Hepatocyte (in vitro differentiated cells): ENCODE measurements at regions not wholly inside any gene's neighbourhood (a gene's known extent, or its start where the extent isn't known, plus 50 kb on each side); places are given as distances from the start of the nearest gene placed in this dataset.
"Not testable (repeated sequence)": the region's sequence is repeated elsewhere in the genome, so short reads cannot be mapped to it uniquely, and the experiment has no call there.

Experiments used
- DNase-seq: peaks from one replicate; pipeline ENCODE4 v3.0.0-alpha.2; 2016; ENCODE audit warnings: low spot score
- H2AFZ ChIP-seq: fragments of 200-600 bp; sonication (generic); 2 replicates; pipeline ENCODE4 v1.6.0; 2016; ENCODE audit warnings: antibody characterized with exemption, mild to moderate bottlenecking
- H3K27ac ChIP-seq: fragments of 200-600 bp; sonication (generic); 2 replicates; pipeline ENCODE4 v1.5.1; 2016; ENCODE audit warnings: mild to moderate bottlenecking
- H3K27me3 ChIP-seq: fragments of 200-600 bp; sonication (generic); 2 replicates; pipeline ENCODE4 v1.6.1; 2016
- H3K36me3 ChIP-seq: fragments of 200-600 bp; sonication (generic); replicated peaks from 2 replicates; pipeline ENCODE4 v1.5.1; 2016; ENCODE audit warnings: low read depth; ENCODE audit not compliant: insufficient read depth
- H3K4me1 ChIP-seq: fragments of 200-600 bp; sonication (generic); 2 replicates; pipeline ENCODE4 v1.5.1; 2016; ENCODE audit warnings: mild to moderate bottlenecking, moderate library complexity; ENCODE audit not compliant: insufficient read depth
- H3K4me2 ChIP-seq: fragments of 200-600 bp; sonication (generic); 2 replicates; pipeline ENCODE4 v1.6.0; 2016
- H3K4me3 ChIP-seq: fragments of 200-600 bp; sonication (generic); 2 replicates; pipeline ENCODE4 v1.5.1; 2016; ENCODE audit warnings: mild to moderate bottlenecking
- H3K79me2 ChIP-seq: fragments of 200-600 bp; sonication (generic); 2 replicates; pipeline ENCODE4 v1.6.0; 2017; ENCODE audit warnings: mild to moderate bottlenecking
- H3K9me2 ChIP-seq: fragments of 200-600 bp; sonication (generic); replicated peaks from 2 replicates; pipeline ENCODE4 v1.6.0; 2017; ENCODE audit warnings: mild to moderate bottlenecking; ENCODE audit not compliant: insufficient read depth
- H3K9me3 ChIP-seq: fragments of 200-600 bp; sonication (generic); 2 replicates; pipeline ENCODE4 v1.5.1; 2016; ENCODE audit warnings: low read depth, mild to moderate bottlenecking
- H4K20me1 ChIP-seq: fragments of 200-600 bp; sonication (generic); 2 replicates; pipeline ENCODE4 v1.6.0; 2016; ENCODE audit warnings: mild to moderate bottlenecking; ENCODE audit not compliant: insufficient read depth, poor library complexity, severe bottlenecking
- EZH2 ChIP-seq: fragments of 200-600 bp; sonication (generic); IDR thresholded peaks from 2 replicates; pipeline ENCODE4 v1.6.1; 2016; ENCODE audit warnings: antibody characterized with exemption, mild to moderate bottlenecking, borderline replicate concordance
- EZH2phosphoT487 ChIP-seq: fragments of 200-600 bp; sonication (generic); IDR thresholded peaks from one replicate; pipeline ENCODE4 v1.6.1; 2018; ENCODE audit warnings: antibody characterized with exemption, mild to moderate bottlenecking, low read depth, moderate library complexity; ENCODE audit not compliant: unreplicated experiment, severe bottlenecking
- WGBS: methylation state at CpG from one replicate; pipeline ENCODE4 v1.1.6; 2016; ENCODE audit warnings: low lambda C conversion rate; ENCODE audit errors: missing lambda C conversion rate; 5-methylcytosine and 5-hydroxymethylcytosine counted together
- TF ChIP-seq, protein P1 (sequence below): fragments of 200-600 bp; sonication (generic); IDR thresholded peaks from 2 replicates; pipeline ENCODE4 v1.5.1; 2016; ENCODE audit warnings: antibody characterized with exemption, mild to moderate bottlenecking; ENCODE audit not compliant: poor library complexity

DNA sequence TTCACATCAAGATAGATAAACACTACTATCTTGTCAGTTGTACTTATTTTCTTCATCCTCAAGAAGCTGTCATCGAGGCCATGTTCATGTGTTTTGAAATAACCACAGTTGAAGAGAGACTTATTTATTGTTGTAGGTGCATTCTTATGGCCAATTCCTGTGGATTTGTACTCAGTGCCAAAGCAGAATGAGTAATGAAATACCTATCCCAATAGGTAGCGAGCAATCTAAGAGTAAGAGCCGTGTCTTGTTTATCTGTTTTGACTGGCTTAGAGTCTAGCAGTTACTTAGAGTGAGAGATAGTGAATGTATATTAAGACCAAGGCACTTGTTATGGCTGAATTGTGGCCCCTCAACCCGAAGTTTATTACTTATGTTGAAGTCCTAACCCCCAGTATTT lies 631.0 kb upstream of the SPANXN1 start:
- H2AFZ ChIP-seq = no peak overlapping the region
- H3K4me3 ChIP-seq = no peak overlapping the region
- no peak overlapping the region for H3K27ac ChIP-seq
- H3K36me3 ChIP-seq = no peaks in the 10 kb centered on the region
- no peak overlapping the region for H3K4me2 ChIP-seq
- no peaks in the 10 kb centered on the region for H3K9me3 ChIP-seq
- 71% methylated on average over 4 of the region's 4 CpGs for WGBS
- no peaks in the 10 kb centered on the region for H3K9me2 ChIP-seq
- H3K4me1 ChIP-seq = no peaks in the 10 kb centered on the region
- no peaks in the 10 kb centered on the region for H3K27me3 ChIP-seq
- H4K20me1 ChIP-seq = no peaks in the 10 kb centered on the region
- DNase-seq = no peak
- no peaks in the 10 kb centered on the region for H3K79me2 ChIP-seq
- no peak for TF ChIP-seq EZH2phosphoT487
- TF ChIP-seq EZH2 = no peak
- TF ChIP-seq, protein P1, sequence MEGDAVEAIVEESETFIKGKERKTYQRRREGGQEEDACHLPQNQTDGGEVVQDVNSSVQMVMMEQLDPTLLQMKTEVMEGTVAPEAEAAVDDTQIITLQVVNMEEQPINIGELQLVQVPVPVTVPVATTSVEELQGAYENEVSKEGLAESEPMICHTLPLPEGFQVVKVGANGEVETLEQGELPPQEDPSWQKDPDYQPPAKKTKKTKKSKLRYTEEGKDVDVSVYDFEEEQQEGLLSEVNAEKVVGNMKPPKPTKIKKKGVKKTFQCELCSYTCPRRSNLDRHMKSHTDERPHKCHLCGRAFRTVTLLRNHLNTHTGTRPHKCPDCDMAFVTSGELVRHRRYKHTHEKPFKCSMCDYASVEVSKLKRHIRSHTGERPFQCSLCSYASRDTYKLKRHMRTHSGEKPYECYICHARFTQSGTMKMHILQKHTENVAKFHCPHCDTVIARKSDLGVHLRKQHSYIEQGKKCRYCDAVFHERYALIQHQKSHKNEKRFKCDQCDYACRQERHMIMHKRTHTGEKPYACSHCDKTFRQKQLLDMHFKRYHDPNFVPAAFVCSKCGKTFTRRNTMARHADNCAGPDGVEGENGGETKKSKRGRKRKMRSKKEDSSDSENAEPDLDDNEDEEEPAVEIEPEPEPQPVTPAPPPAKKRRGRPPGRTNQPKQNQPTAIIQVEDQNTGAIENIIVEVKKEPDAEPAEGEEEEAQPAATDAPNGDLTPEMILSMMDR = no peak

DNA sequence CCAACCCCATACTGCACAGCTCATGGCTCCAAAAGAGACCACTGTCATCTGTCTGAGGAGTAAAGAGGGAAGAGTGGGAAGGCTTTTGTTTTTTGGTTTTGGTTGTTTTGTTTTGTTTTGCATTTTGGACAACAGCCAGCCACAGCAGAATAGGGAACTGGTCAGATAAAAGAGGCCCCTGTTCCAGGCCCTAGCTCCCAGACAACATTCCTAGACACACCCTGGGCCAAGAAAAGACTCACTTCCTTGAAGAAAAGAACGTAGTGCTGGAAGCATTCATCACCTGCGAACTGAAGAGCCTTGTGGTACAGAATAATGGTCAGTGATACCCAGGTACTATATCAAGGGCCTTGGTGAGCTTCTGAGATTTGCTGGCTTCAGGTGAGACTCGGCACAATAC lies 619.4 kb upstream of the SPANXN1 start:
- H3K79me2 ChIP-seq = no peaks in the 10 kb centered on the region
- no peaks in the 10 kb centered on the region for H4K20me1 ChIP-seq
- H3K4me1 ChIP-seq = no peaks in the 10 kb centered on the region
- no peaks in the 10 kb centered on the region for H3K9me2 ChIP-seq
- no peak for DNase-seq
- no peaks in the 10 kb centered on the region for H3K9me3 ChIP-seq
- H3K4me2 ChIP-seq = no peak overlapping the region
- TF ChIP-seq EZH2 (no peak), EZH2phosphoT487 (no peak)
- TF ChIP-seq, protein P1 = no peak
- 60% methylated on average over 3 of the region's 3 CpGs for WGBS
- H3K36me3 ChIP-seq = no peaks in the 10 kb centered on the region
- H3K4me3 ChIP-seq = no peak overlapping the region
- H3K27me3 ChIP-seq = no peaks in the 10 kb centered on the region
- no peak overlapping the region for H2AFZ ChIP-seq
- no peak overlapping the region for H3K27ac ChIP-seq

DNA sequence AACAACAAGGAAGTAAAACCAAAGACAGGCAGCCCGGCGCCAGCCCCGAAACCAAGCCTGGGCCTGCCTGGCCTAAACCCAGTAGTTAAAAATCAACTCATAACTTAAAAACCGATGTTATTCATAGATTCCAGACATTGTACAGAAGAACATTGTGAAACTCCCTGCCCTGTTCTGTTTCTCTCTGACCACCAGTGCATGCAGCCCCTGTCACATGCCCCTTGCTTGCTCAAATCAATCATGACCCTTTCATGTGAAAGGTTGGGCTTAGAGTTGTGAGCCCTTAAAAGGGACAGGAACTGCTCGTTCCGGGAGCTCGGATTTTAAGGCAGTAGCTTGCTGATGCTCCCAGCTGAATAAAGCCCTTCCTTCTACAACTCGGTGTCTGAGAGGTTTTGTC lies 612.9 kb upstream of the SPANXN1 start:
- not testable (repeated sequence) for H4K20me1 ChIP-seq, H3K4me1 ChIP-seq, H2AFZ ChIP-seq, H3K4me2 ChIP-seq, H3K9me3 ChIP-seq, DNase-seq, H3K27ac ChIP-seq, H3K4me3 ChIP-seq, H3K36me3 ChIP-seq, H3K27me3 ChIP-seq, H3K79me2 ChIP-seq, H3K9me2 ChIP-seq
- 83% methylated on average over 8 of the region's 8 CpGs for WGBS

DNA sequence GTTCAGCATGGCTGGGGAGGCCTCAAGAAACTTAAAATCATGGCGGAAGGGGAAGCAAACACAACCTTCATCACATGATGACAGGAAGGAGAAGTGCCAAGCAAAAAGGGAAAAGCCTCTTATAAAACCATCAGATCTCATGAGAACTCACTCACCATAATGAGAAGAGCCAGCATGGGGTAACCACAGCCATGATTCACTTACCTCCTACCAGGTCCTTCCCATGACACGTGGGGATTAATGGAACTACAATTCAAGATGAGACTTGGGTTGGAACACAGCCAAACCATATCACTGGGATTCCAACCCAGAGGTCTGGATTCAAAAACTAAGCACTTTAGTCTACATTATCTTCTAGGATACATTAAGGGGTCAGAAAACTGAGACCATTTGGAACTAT lies 609.6 kb upstream of the SPANXN1 start:
- no peak overlapping the region for H3K4me3 ChIP-seq
- H4K20me1 ChIP-seq = no peaks in the 10 kb centered on the region
- no peak for DNase-seq
- no peaks in the 10 kb centered on the region for H3K36me3 ChIP-seq
- no peaks in the 10 kb centered on the region for H3K79me2 ChIP-seq
- no peak overlapping the region for H3K27ac ChIP-seq
- no peaks in the 10 kb centered on the region for H3K9me2 ChIP-seq
- H3K4me1 ChIP-seq = no peaks in the 10 kb centered on the region
- no peak overlapping the region for H2AFZ ChIP-seq
- H3K9me3 ChIP-seq = no peaks in the 10 kb centered on the region
- TF ChIP-seq, protein P1 = no peak
- TF ChIP-seq EZH2phosphoT487 = no peak
- TF ChIP-seq EZH2 = no peak
- 72% methylated on average over 2 of the region's 2 CpGs for WGBS
- H3K27me3 ChIP-seq = no peaks in the 10 kb centered on the region
- H3K4me2 ChIP-seq = no peak overlapping the region
